ENCODE measurements at regions not wholly inside any gene's neighbourhood (a gene's known extent, or its start where the extent isn't known, plus 50 kb on each side); places are given as distances from the start of the nearest gene placed in this dataset.

DNA sequence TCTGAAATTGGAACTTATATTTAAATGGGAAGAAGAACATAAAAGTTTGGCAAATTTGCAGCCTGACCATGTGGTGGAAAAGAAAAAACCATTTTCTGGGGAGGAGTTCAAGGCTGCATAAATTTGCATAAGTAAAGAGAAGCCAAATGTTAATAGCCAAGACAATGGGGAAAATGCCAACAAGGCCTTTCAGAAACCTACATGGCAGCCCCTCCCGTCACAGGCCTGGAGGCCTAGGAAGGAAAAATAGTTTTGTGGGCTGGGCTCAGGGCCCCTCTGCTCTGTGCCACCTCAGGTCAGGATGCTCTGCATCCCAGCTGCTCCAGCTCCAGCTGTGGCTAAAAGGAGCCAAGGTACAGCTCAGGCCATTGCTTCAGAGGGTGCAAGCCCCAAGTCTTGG lies 67.6 kb upstream of the CCDC60 start:
- 67% methylated on average over 1 of the region's 1 CpG for WGBS (ENCODE audit: insufficient coverage)
- H3K27me3 ChIP-seq (ENCODE audit: control insufficient read depth, insufficient read depth, low read length) = no peaks in the 10 kb centered on the region
- H3K9me3 ChIP-seq (replicated peaks; ENCODE audit: control insufficient read depth, low read depth, low read length) = peaks cover 6% of the 10 kb centered on the region
- no peaks in the 10 kb centered on the region for H3K4me1 ChIP-seq (ENCODE audit: control insufficient read depth, insufficient read depth, low read length)
- no peak overlapping the region for H3K27ac ChIP-seq (ENCODE audit: low read length)
- no peak overlapping the region for H3K4me3 ChIP-seq (ENCODE audit: low read length)
- no peaks in the 10 kb centered on the region for H3K36me3 ChIP-seq (ENCODE audit: control insufficient read depth, insufficient read depth, low read length)
- DNase-seq = no peak

DNA sequence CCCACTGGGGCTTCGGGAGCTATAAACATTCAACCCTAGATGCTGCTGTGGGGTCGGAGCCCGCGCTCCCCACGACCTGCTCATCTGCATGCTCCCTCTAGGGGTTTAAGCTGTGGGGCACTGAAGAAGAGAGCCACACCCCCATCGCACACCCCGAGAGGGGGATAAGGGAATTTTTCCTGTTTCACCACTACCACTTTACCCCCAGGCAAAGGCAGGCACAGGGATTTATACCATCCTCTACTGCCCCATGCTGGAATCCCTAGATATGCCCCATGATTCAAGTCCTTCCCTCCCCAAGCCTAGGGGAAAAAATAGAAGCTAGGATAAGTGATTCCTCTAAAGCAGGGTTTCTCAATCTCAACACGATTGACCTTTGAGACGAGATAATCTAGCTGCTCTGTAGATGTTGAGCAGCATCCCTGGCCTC lies 59.9 kb upstream of the CCDC60 start:
- no peaks in the 10 kb centered on the region for H3K36me3 ChIP-seq (ENCODE audit: control insufficient read depth, insufficient read depth, low read length)
- no peak overlapping the region for H3K4me3 ChIP-seq (ENCODE audit: low read length)
- no peak overlapping the region for H3K27ac ChIP-seq (ENCODE audit: low read length)
- WGBS (ENCODE audit: insufficient coverage) = 68% methylated on average over 3 of the region's 9 CpGs
- H3K27me3 ChIP-seq (ENCODE audit: control insufficient read depth, insufficient read depth, low read length) = peaks cover 2% of the 10 kb centered on the region
- DNase-seq = no peak
- no peaks in the 10 kb centered on the region for H3K4me1 ChIP-seq (ENCODE audit: control insufficient read depth, insufficient read depth, low read length)
- H3K9me3 ChIP-seq (replicated peaks; ENCODE audit: control insufficient read depth, low read depth, low read length) = no peaks in the 10 kb centered on the region

DNA sequence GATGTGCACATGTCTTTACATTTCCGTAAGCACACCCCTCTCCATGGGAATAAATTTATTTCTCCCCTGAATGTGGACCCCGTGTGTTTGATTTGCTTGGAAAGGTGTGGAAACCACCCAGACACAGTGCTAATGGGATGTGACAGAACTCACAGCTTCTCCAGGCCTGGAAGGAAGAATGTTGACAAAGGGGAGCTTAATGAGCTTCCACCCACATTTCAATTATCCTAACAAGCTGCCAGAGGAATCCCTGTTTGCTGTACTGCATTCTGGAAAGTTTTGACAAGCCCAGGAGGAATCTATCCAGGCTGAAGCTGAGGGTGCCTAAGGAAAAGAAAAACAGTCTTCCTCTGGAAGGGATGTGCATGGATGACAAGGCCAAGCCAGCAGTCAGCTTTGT lies 51.2 kb upstream of the CCDC60 start:
- no peaks in the 10 kb centered on the region for H3K4me1 ChIP-seq (ENCODE audit: control insufficient read depth, insufficient read depth, low read length)
- peaks cover 6% of the 10 kb centered on the region for H3K27me3 ChIP-seq (ENCODE audit: control insufficient read depth, insufficient read depth, low read length)
- H3K36me3 ChIP-seq (ENCODE audit: control insufficient read depth, insufficient read depth, low read length) = no peaks in the 10 kb centered on the region
- no CpG with 5 or more reads among the region's 2 CpGs for WGBS (ENCODE audit: insufficient coverage)
- peaks cover 3% of the 10 kb centered on the region for H3K9me3 ChIP-seq (replicated peaks; ENCODE audit: control insufficient read depth, low read depth, low read length)
- H3K4me3 ChIP-seq (ENCODE audit: low read length) = no peak overlapping the region
- no peak for DNase-seq
- H3K27ac ChIP-seq (ENCODE audit: low read length) = no peak overlapping the region

Measured in muscle of leg (tissue), 3 donors.